HEK293T (cell line): ENCODE measurements at regions not wholly inside any gene's neighbourhood (a gene's known extent, or its start where the extent isn't known, plus 50 kb on each side); places are given as distances from the start of the nearest gene placed in this dataset.

Source experiments
- CTCF ChIA-PET: fragments of 350-600 bp; formaldehyde crosslinking; extraction: SDS; loops from one replicate; lab custom pipeline; 2021; ENCODE audit warnings: antibody characterized with exemption, inconsistent platforms; lab: Yijun Ruan, JAX
- POLR2A ChIA-PET: fragments of 350-600 bp; formaldehyde crosslinking; extraction: SDS; loops from one replicate; lab custom pipeline; 2020; ENCODE audit warnings: antibody characterized with exemption, inconsistent platforms; lab: Yijun Ruan, JAX
- DNase-seq: peaks from one replicate; pipeline ENCODE4 v3.0.0; 2012; ENCODE audit warnings: mixed read lengths; ENCODE audit errors: extremely low spot score
- ARNT ChIP-seq: fragments of 450-650 bp; IDR thresholded peaks from 2 replicates; pipeline ENCODE4 v1.6.1; 2017; ENCODE audit warnings: mild to moderate bottlenecking
- BHLHE40 ChIP-seq: fragments of 450-650 bp; IDR thresholded peaks from 2 replicates; pipeline ENCODE4 v1.6.1; 2016; ENCODE audit warnings: mild to moderate bottlenecking, moderate library complexity, borderline replicate concordance
- CTBP1 ChIP-seq: fragments of 450-650 bp; IDR thresholded peaks from 2 replicates; pipeline ENCODE4 v1.6.1; 2016; ENCODE audit warnings: borderline replicate concordance
- ELF4 ChIP-seq: fragments of 450-650 bp; IDR thresholded peaks from 2 replicates; pipeline ENCODE4 v1.6.1; 2017; ENCODE audit warnings: antibody characterized with exemption
- FOXA1 ChIP-seq: fragments of 450-650 bp; IDR thresholded peaks from 2 replicates; pipeline ENCODE4 v1.6.1; 2016; ENCODE audit warnings: mild to moderate bottlenecking
- FOXK2 ChIP-seq: fragments of 450-650 bp; IDR thresholded peaks from 2 replicates; pipeline ENCODE4 v1.6.1; 2016; ENCODE audit warnings: mild to moderate bottlenecking
- FOXM1 ChIP-seq: fragments of 450-650 bp; IDR thresholded peaks from 2 replicates; pipeline ENCODE4 v1.6.1; 2017; ENCODE audit warnings: mild to moderate bottlenecking, borderline replicate concordance
- HDGF ChIP-seq: fragments of 450-650 bp; IDR thresholded peaks from 2 replicates; pipeline ENCODE4 v1.6.1; 2017; ENCODE audit warnings: antibody characterized with exemption, borderline replicate concordance
- L3MBTL2 ChIP-seq: fragments of 450-650 bp; conservative IDR thresholded peaks from 2 replicates; pipeline ENCODE4 v1.6.1; 2016; ENCODE audit warnings: mild to moderate bottlenecking
- LEF1 ChIP-seq: fragments of 450-650 bp; IDR thresholded peaks from 2 replicates; pipeline ENCODE4 v1.6.1; 2017; ENCODE audit warnings: mild to moderate bottlenecking, borderline replicate concordance
- NFRKB ChIP-seq: fragments of 450-650 bp; IDR thresholded peaks from 2 replicates; pipeline ENCODE4 v1.6.1; 2016; ENCODE audit warnings: mild to moderate bottlenecking, moderate library complexity
- SP1 ChIP-seq: fragments of 450-650 bp; IDR thresholded peaks from 2 replicates; pipeline ENCODE4 v1.6.1; 2017
- SUZ12 ChIP-seq: fragments of 450-650 bp; IDR thresholded peaks from 2 replicates; pipeline ENCODE4 v1.6.1; 2016; ENCODE audit warnings: mild to moderate bottlenecking
- TARDBP ChIP-seq: fragments of 450-650 bp; IDR thresholded peaks from 2 replicates; pipeline ENCODE4 v1.6.1; 2016
- ZNF384 ChIP-seq: fragments of 450-650 bp; IDR thresholded peaks from 2 replicates; pipeline ENCODE4 v1.6.1; 2016
- TF ChIP-seq, protein P1 (sequence below): fragments of 450-650 bp; IDR thresholded peaks from 2 replicates; pipeline ENCODE4 v1.6.1; 2016

DNA sequence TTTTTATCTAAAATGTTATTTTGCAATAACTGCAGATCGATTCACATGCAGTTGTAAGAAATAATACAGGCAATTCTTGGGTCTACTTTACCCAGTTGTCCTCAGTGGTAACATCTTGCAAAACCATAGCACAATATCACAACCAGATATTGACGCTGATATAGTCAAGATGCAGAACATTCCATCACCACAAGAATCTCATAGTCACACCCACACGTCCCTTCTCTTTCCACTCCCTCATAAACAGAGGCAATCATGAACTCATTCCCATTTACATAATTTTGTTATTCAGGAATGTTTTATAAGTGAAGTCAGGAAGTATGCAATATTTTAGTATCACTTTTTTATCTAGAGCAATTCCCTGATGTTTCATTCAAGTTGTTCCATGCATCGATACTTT, 797.5 kb upstream of the RAB6C start:
- no peak for TF ChIP-seq SUZ12
- no peak for TF ChIP-seq NFRKB
- TF ChIP-seq ZNF384, result no peak
- no peak for TF ChIP-seq ARNT
- no peak for TF ChIP-seq FOXK2
- no peak for TF ChIP-seq LEF1
- TF ChIP-seq TARDBP, result no peak
- TF ChIP-seq, protein P1, sequence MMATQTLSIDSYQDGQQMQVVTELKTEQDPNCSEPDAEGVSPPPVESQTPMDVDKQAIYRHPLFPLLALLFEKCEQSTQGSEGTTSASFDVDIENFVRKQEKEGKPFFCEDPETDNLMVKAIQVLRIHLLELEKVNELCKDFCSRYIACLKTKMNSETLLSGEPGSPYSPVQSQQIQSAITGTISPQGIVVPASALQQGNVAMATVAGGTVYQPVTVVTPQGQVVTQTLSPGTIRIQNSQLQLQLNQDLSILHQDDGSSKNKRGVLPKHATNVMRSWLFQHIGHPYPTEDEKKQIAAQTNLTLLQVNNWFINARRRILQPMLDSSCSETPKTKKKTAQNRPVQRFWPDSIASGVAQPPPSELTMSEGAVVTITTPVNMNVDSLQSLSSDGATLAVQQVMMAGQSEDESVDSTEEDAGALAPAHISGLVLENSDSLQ, result no peak
- TF ChIP-seq CTBP1, result no peak
- TF ChIP-seq HDGF, result no peak
- POLR2A ChIA-PET, result no interaction called here
- CTCF ChIA-PET, result no interaction called here
- DNase-seq, result no peak

DNA sequence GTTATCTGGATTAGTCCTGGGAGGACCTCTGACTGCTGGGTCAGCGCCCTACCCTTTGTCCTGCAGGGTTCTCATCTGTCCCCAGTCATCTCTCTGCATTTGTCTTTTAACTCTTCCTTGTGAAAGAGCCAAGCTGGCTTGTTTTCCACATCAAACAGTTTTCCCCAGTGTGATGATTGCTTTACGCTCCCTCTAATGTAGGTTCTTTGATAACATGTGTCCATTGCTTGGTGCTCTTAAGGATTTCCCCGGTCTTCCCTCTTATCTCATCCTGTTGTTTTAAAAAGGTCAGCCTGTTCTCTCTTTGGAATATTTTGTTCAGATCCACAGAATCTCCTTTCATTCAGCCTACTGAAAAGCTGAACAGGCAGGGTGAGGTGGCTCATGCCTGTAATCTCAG, 792.1 kb upstream of the RAB6C start:
- ChIA-PET CTCF (no interaction called here), POLR2A (no interaction called here)
- TF ChIP-seq ELF4, result no peak
- TF ChIP-seq BHLHE40, result no peak
- no peak for TF ChIP-seq NFRKB
- no peak for TF ChIP-seq SP1
- TF ChIP-seq FOXM1, result no peak
- no peak for TF ChIP-seq LEF1
- TF ChIP-seq L3MBTL2, result no peak
- TF ChIP-seq ZNF384, result no peak
- TF ChIP-seq, protein P1, result no peak
- DNase-seq, result no peak

DNA sequence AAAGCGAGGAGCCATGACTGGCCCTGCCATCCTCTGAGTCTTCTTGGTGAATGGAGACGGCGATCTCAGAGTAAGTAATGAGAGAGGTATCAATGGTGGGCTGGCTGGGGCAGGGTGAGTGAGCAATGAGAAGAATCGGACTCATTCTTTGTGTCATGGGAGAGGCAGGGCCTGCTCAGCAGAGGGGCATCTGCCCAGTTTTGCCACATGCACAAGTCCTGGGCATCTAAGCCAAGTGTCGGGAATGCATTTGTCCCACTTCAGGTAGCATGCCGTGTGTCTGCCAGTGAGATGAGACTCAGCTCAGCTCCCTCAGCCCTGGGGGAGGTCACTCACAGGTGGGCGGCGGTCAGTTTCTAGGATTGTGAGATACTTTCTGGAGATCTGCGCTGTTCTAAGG, 791.0 kb upstream of the RAB6C start:
- CTCF ChIA-PET, result no interaction called here

DNA sequence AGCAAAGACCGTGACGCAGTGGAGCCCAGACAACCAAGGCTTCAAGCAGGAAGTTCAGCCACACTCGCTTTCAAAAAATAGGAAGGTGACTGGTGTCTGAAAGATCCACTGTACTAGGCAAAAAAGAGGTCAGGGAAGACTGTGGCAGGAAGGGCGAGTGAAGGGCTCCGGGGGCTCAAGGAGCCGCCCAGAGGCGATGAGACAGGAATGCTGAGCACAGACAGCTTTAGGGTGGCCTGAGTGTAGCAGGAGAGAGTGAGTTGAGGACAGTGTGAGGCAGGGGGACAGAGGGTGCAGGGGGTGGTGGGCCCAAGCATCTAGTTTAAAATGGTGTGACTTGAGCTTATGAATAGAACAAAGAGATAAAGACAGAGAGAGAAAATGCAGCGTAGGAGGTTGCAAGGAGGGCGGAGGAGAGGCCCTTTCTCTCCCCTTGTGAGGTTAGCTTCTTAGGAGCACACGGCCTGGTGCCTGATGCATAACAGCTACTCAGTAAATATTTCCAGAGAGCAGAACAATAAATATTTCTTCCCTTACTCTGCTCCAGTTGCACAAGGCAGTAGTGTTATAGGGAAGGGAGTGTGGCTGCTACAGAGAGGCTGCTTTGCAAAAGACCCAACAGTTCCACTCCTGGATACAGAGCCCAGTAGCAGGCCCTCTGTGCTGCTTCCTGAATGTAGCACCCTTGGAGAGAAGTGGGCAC, 789.7 kb upstream of the RAB6C start:
- ChIA-PET CTCF (no interaction called here), POLR2A (no interaction called here)
- TF ChIP-seq BHLHE40 (no peak), SUZ12 (no peak), FOXK2 (no peak), ELF4 (no peak), NFRKB (no peak), FOXA1 (no peak), CTBP1 (no peak), LEF1 (no peak), HDGF (no peak)
- no peak for DNase-seq

More for the DNA sequence above, 791.0 kb upstream of the RAB6C start:
- no peak for DNase-seq
- TF ChIP-seq SUZ12, result no peak
- TF ChIP-seq LEF1, result no peak
- no peak for TF ChIP-seq TARDBP
- no peak for TF ChIP-seq FOXA1
- TF ChIP-seq ARNT, result no peak
- no peak for TF ChIP-seq NFRKB
- no peak for TF ChIP-seq SP1
- no peak for TF ChIP-seq FOXM1
- no peak for TF ChIP-seq L3MBTL2
- no peak for TF ChIP-seq FOXK2
- TF ChIP-seq, protein P1, result no peak
- TF ChIP-seq CTBP1, result no peak
- no peak for TF ChIP-seq BHLHE40
- TF ChIP-seq ELF4, result no peak
- TF ChIP-seq ZNF384, result no peak
- no peak for TF ChIP-seq HDGF
- POLR2A ChIA-PET, result no interaction called here

DNA sequence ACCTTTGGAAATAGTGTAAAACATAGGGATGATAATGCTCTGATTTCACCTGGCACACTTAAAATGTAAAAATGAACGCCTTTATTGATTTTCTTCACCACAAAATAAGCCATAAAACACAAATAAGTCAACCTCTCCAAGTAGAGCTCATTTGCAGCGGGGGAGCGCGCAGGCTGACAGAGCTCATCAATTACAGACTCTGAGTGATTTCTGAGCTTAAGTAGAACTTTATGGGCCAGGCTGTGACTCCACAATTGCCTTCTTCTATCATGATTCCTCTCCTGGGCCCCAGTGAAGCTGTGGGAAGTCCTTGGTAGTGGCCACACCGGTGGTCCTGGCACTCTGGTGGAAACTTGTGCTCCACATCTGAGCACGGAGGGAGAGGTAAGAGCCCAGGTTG, 789.0 kb upstream of the RAB6C start:
- no peak for TF ChIP-seq NFRKB
- no peak for TF ChIP-seq ZNF384
- no peak for TF ChIP-seq FOXA1
- TF ChIP-seq BHLHE40, result no peak
- no peak for TF ChIP-seq FOXK2
- TF ChIP-seq TARDBP, result no peak
- TF ChIP-seq SUZ12, result no peak
- TF ChIP-seq FOXM1, result no peak
- no peak for TF ChIP-seq HDGF
- TF ChIP-seq LEF1, result no peak
- TF ChIP-seq, protein P1, result no peak
- TF ChIP-seq ELF4, result no peak
- TF ChIP-seq CTBP1, result no peak
- no peak for TF ChIP-seq ARNT
- no peak for TF ChIP-seq L3MBTL2
- no peak for TF ChIP-seq SP1
- CTCF ChIA-PET, result no interaction called here
- no peak for DNase-seq
- POLR2A ChIA-PET, result no interaction called here

DNA sequence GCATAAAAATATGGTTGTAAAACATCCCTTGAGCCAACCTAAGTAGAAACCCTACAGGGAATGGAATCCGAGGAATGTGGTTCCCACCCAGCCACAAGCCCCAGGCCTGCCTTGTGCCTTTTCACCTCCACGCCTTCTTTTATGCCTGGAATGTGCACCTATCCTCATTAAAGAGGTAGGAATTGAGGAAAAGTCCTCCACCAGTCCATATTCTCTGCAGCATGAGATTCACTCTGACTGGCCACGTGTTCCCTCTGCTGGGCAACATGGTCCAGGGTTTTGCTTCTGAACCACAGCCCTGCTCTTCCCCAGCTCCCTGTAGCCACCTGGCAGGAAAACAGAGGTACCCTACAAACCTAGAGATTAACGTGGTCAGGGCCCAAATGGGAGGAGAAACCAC, 787.9 kb upstream of the RAB6C start:
- TF ChIP-seq FOXM1 (no peak), L3MBTL2 (no peak), SUZ12 (no peak), HDGF (no peak), FOXA1 (no peak), LEF1 (no peak), ZNF384 (no peak)
- TF ChIP-seq, protein P1, result no peak
- no peak for DNase-seq
- ChIA-PET POLR2A (no interaction called here), CTCF (no interaction called here)
